ENCODE measurements at regions not wholly inside any gene's neighbourhood (a gene's known extent, or its start where the extent isn't known, plus 50 kb on each side); places are given as distances from the start of the nearest gene placed in this dataset.

DNA sequence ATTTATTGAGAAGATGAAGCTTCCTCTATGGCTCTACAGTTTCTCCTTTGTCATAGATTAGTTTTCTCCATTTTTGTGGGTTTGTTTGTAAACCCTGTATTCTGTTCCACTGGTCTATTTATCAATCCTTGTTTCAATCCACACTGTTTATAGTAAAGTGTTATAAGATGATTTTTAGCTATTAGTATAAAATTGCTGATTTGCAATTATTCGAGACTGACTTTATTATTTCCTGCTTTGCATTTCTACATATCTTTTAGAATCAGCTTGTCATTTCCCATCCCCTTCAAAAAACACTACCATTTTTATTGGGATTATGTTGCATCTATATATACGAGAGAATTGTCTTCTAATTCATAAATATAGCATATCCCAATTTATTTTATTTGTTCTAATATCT, 325.9 kb upstream of the EPHA7 start:
- no peaks in the 10 kb centered on the region for H3K79me2 ChIP-seq (ENCODE audit: control insufficient read depth, insufficient read depth, low read length)
- no peaks in the 10 kb centered on the region for H4K20me1 ChIP-seq (replicated peaks; ENCODE audit: control insufficient read depth, extremely low read depth, insufficient read depth, low read length)
- H3K36me3 ChIP-seq (ENCODE audit: control insufficient read depth in 2 of 2, extremely low read depth in 1 of 2, insufficient read depth in 2 of 2, low read length in 2 of 2): no peaks in the 10 kb centered on the region
- ChIA-PET CTCF (interaction anchor here (1.2 kb wide), 1 partner anchor 20 kb away, joined by 4 read pairs; no protein-coding TSS in a partner anchor), POLR2A (no interaction called here)
- H3K4me2 ChIP-seq (ENCODE audit: insufficient read depth, low read length): no peak overlapping the region
- H2AFZ ChIP-seq (ENCODE audit: low read depth, low read length): no peak overlapping the region
- intact Hi-C loops (cut with micrococcal nuclease): no loop called here
- no TSS peak for BruUV-seq (replicated peaks)
- no peak overlapping the region for H3K9ac ChIP-seq (replicated peaks; ENCODE audit: extremely low read depth, insufficient read depth, low read length)
- no peak overlapping the region for H3K27ac ChIP-seq (ENCODE audit: insufficient read depth, low read depth, low read length)
- TF ChIP-seq POLR2AphosphoS5 (IDR thresholded peaks at IDR 0.05; ENCODE audit: insufficient read depth, low read depth, low read length) (no peak), MYC (IDR thresholded peaks at IDR 0.05; ENCODE audit: low read depth, low read length) (no peak), GATA2 (IDR thresholded peaks at IDR 0.05; ENCODE audit: insufficient read depth, insufficient read length, low read depth, low read length) (no peak), JUN (IDR thresholded peaks at IDR 0.05; ENCODE audit: borderline replicate concordance, insufficient read depth, insufficient read length, low read depth) (no peak), EZH2 (IDR thresholded peaks at IDR 0.05; ENCODE audit: borderline replicate concordance, low read depth, low read length, severe bottlenecking) (no peak), FOS (IDR thresholded peaks at IDR 0.05; ENCODE audit: borderline replicate concordance, insufficient read depth, low read length) (no peak), POLR2A (IDR thresholded peaks at IDR 0.05; ENCODE audit: low read depth, low read length) (no peak)
- TF ChIP-seq, protein P1, sequence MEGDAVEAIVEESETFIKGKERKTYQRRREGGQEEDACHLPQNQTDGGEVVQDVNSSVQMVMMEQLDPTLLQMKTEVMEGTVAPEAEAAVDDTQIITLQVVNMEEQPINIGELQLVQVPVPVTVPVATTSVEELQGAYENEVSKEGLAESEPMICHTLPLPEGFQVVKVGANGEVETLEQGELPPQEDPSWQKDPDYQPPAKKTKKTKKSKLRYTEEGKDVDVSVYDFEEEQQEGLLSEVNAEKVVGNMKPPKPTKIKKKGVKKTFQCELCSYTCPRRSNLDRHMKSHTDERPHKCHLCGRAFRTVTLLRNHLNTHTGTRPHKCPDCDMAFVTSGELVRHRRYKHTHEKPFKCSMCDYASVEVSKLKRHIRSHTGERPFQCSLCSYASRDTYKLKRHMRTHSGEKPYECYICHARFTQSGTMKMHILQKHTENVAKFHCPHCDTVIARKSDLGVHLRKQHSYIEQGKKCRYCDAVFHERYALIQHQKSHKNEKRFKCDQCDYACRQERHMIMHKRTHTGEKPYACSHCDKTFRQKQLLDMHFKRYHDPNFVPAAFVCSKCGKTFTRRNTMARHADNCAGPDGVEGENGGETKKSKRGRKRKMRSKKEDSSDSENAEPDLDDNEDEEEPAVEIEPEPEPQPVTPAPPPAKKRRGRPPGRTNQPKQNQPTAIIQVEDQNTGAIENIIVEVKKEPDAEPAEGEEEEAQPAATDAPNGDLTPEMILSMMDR (IDR thresholded peaks at IDR 0.05; ENCODE audit: extremely low read depth in 1 of 2, insufficient read depth in 1 of 2, low read depth in 1 of 2, low read length in 2 of 2): no peak
- TF ChIP-seq, protein P2, sequence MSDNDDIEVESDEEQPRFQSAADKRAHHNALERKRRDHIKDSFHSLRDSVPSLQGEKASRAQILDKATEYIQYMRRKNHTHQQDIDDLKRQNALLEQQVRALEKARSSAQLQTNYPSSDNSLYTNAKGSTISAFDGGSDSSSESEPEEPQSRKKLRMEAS (IDR thresholded peaks at IDR 0.05; ENCODE audit: insufficient read depth, insufficient read length): no peak
- no peaks in the 10 kb centered on the region for H3K9me3 ChIP-seq (replicated peaks; ENCODE audit: control insufficient read depth, insufficient read depth, low read length)
- FAIRE-seq (no peak), DNase-seq (ENCODE audit: low read depth, low spot score) (no peak)
- H3K4me3 ChIP-seq (replicated peaks in 1 of 3; ENCODE audit: insufficient read depth in 1 of 3, low read depth in 1 of 3, low read length in 3 of 3): no peak overlapping the region
- dilution Hi-C loops (cut with MboI; ENCODE audit: extremely low pct_ligation_motif_present, low sequenced_read_pairs): no loop called here
- no peaks in the 10 kb centered on the region for H3K27me3 ChIP-seq (ENCODE audit: control insufficient read depth in 2 of 2, insufficient read depth in 2 of 2, low read length in 2 of 2)
- H3K9me1 ChIP-seq (replicated peaks; ENCODE audit: control insufficient read depth, extremely low read depth, insufficient read depth, low read length): no peaks in the 10 kb centered on the region
- no peaks in the 10 kb centered on the region for H3K4me1 ChIP-seq (ENCODE audit: control insufficient read depth, extremely low read depth, insufficient read depth, low read length)
